Mammary epithelial cell (primary cell): ENCODE measurements at regions not wholly inside any gene's neighbourhood (a gene's known extent, or its start where the extent isn't known, plus 50 kb on each side); places are given as distances from the start of the nearest gene placed in this dataset.

ENCODE experiments used
- EZH2 ChIP-seq: IDR thresholded peaks from 2 replicates; pipeline ENCODE4 v1.6.1; 2012; ENCODE audit warnings: low read length, inconsistent platforms, borderline replicate concordance
- TF ChIP-seq, protein P1 (sequence below), 2 donors: IDR thresholded peaks in 1 of 2; conservative IDR thresholded peaks in 1 of 2; 2 replicates each; pipeline ENCODE4 v1.5.1; 2011 to 2012; ENCODE audit warnings: inconsistent platforms in 2 of 2, low read length in 2 of 2, mild to moderate bottlenecking in 2 of 2, control low read depth in 1 of 2, low read depth in 1 of 2; ENCODE audit not compliant: insufficient read depth in 1 of 2; ENCODE audit errors: extremely low read depth in 1 of 2

DNA sequence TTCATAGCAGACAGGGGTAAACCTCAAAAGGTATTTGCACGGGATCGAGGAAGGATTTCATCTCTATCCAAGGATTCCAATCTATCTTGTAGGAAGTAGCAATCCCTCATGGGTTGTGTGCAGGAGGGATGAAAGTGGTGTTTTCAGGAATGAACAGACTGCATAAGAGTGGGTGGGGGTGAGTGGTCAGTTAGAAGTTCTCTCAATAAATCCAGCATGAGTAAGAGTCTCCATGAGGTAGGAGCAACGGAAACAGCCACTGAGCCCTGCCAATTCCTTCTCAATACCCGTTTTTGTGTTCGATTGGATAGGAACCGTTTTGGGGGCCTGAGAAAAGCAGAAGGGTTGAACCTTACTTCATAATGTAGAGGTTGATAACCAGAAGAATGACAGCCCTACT is 375.6 kb downstream of the SOX9 start:
- TF ChIP-seq, protein P1, sequence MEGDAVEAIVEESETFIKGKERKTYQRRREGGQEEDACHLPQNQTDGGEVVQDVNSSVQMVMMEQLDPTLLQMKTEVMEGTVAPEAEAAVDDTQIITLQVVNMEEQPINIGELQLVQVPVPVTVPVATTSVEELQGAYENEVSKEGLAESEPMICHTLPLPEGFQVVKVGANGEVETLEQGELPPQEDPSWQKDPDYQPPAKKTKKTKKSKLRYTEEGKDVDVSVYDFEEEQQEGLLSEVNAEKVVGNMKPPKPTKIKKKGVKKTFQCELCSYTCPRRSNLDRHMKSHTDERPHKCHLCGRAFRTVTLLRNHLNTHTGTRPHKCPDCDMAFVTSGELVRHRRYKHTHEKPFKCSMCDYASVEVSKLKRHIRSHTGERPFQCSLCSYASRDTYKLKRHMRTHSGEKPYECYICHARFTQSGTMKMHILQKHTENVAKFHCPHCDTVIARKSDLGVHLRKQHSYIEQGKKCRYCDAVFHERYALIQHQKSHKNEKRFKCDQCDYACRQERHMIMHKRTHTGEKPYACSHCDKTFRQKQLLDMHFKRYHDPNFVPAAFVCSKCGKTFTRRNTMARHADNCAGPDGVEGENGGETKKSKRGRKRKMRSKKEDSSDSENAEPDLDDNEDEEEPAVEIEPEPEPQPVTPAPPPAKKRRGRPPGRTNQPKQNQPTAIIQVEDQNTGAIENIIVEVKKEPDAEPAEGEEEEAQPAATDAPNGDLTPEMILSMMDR (conservative IDR thresholded peaks at IDR 0.05 in 1 of 2, IDR thresholded peaks at IDR 0.05 in 1 of 2; ENCODE audit: extremely low read depth in 1 of 2, insufficient read depth in 1 of 2, low read depth in 1 of 2, low read length in 2 of 2): no peak
- no peak for TF ChIP-seq EZH2
